Dedifferentiated amniotic fluid mesenchymal stem cell (primary cell): ENCODE measurements at regions not wholly inside any gene's neighbourhood (a gene's known extent, or its start where the extent isn't known, plus 50 kb on each side); places are given as distances from the start of the nearest gene placed in this dataset.
"Not testable (repeated sequence)": the region's sequence is repeated elsewhere in the genome, so short reads cannot be mapped to it uniquely, and the experiment has no call there.

Experiments used
- DNase-seq: peaks from one replicate; pipeline ENCODE4 v3.0.0-alpha.2; 2016; ENCODE audit errors: extremely low spot score

GRCh38 chr11:93902921-93903320 lies 52.5 kb upstream of the VSTM5 start:
- no peak for DNase-seq

DNA sequence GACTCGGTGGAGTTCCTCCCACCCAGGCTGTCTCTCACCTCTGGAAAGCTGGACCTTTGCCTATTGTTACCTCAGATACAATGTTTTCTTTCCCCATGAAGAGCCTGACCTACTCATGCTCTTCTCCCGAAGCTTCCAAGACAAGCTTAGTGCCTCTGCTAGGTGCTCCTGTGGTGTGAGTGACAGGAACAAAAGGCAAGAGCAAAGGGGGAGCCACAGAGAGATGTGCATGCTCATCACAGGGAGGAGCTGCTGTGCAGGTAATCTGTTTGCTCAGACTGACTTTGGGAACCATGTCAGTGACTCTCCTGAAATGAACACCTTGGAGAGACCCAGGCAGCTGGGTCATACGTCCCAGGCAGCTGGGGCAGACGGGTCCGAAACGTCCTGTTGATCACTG lies 53.6 kb upstream of the VSTM5 start:
- no peak for DNase-seq

GRCh38 chr11:93904716-93905115 lies 54.3 kb upstream of the VSTM5 start:
- DNase-seq, result no peak

DNA sequence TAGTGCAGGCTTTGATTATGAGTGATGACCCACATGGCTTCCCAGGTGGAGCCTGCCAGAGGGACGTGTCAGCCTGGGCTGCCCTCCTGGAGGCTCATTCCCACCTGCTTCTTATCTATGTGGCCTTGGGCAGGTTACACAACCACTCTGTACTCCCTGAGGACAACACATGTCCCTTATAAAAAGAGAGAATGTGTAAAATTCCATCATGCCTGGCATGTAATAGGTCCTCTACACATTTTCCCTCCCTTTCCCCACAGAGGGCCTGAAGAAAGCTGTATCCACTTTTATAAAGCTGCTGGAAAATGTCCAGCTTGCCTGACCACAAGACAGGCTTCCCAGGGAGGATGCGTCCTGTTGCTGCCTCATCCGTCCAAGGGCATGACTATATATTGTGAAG lies 55.0 kb upstream of the VSTM5 start:
- DNase-seq, result no peak

DNA sequence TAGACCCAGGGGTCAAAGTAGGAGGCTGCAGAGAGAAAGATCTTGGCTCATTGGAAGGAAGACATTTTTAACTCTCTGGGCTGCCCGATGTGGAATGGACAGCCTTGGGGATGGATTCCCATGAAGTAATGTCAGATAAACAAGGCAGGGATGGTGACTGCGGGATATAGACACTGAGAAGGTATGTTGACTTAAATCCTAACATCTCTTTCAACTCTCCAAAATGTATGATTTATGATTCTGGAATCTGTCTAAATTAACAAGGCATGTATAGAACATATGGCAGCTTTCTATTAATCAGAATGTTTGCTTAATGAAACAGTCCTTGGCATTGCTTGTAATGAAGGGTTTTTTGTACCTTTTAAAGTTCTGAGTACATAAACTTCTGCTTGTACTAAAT lies 56.1 kb upstream of the VSTM5 start:
- DNase-seq, result no peak

DNA sequence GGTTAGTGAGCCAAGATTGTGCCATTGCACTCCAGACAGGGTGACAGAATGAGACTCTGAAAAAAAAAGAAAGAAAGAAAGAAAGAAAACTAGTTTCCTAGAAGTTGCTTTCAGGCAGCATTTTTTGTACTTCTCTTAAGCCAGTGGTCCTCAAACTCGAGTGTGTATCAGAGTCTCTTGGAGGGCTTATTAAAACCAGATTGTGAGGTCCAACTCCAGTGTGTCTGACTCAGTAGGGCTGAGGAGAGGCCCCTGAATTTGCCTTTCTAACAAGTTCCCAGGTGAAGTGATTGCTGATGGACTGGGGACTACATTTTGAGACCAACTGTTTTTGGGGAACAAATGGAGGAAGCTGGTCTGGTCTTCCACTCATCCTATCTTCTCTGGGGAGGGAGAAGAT lies 57.5 kb upstream of the VSTM5 start:
- DNase-seq, result no peak

DNA sequence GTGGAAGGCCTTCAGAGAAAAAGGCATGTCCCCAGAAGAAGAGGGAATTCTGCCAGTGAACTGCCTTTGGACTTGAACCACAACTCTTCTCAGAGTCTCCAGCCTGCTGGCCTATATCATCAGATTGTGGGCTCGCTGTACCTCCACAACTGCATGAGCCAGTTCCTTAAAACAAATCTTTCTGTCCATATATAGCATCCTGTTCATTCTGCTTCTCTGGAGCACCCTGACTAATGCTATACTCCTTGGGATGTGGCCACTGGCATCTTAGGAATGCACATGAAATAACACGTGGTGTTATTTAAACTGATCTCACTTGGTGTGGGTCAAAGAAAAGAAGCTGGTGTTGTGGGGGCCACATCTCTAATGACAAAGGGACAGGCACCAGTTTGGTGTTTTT lies 58.3 kb upstream of the VSTM5 start:
- peak; percentile 73 for DNase-seq

GRCh38 chr11:93917673-93918072 lies 67.3 kb upstream of the VSTM5 start:
- no peak for DNase-seq

- peak; percentile 50 for DNase-seq
These were observed 71.5 kb upstream of the VSTM5 start for GRCh38 chr11:93921695-93922468.

DNA sequence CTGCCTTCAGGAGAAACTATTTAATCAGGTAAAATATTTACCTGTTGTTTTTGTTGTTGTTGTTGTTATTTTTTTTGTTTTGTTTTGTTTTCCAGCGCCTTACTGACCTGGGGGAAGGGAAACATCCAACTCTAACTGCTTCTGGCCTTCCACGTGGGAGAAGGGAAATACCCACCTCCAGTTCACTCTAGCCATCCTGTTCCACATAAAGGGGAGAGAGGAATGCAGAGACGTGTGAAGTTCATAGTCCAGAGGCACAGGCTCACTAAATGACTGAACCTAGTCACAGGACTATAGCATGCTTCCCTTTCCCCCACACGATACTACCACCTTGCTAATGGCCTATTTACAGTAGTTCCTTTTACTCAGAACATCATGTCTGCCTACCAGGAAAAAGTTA lies 72.4 kb upstream of the VSTM5 start:
- no peak for DNase-seq

- not testable (repeated sequence) for DNase-seq
These were observed 75.7 kb upstream of the VSTM5 start for GRCh38 chr11:93926099-93926498.

- DNase-seq, result no peak
These were observed 79.0 kb upstream of the VSTM5 start for GRCh38 chr11:93929407-93929806.

GRCh38 chr11:93933230-93933629 lies 82.8 kb upstream of the VSTM5 start:
- no peak for DNase-seq

- no peak for DNase-seq
These were observed 85.3 kb upstream of the HEPHL1 start for GRCh38 chr11:93935826-93936225.

DNA sequence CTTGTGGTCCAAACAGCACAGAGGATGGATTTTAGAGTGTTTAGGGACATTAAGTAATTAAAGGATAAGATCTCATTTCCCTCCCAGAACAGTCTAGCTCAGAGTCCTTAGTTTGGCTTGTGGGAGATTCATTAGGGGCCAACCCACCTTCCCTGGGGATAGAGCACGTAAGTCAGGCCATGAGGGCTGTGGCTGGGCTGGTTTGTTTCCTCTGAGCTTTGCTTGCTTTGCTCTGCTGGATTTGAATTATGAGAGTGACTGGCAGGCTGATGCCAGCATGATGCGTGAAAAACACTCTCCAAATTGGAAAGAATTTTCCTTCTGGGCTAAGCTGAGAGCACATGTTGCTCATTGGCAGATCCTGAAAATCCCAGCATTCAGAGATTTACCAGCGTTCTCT lies 84.7 kb upstream of the HEPHL1 start:
- no peak for DNase-seq

GRCh38 chr11:93939084-93939760 lies 81.9 kb upstream of the HEPHL1 start:
- DNase-seq, result no peak

DNA sequence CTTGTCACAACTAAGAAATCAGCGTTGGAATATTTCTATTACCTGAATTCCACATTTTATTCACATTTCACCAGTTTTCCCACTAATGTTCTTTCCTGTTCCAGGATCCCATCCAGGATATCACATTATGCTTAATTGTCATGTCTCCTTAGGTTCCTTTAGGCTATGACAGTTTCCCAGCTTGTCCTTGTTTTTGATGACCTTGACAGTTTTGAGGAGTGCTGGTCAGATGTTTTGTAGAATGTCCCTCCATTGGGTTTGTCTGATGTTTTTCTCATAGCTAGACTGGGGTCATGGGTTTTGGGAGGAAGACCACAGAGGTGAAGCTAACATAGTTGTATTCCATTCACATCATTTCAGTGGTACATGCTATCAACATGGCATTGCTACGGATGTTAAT lies 80.8 kb upstream of the HEPHL1 start:
- no peak for DNase-seq

- DNase-seq, result peak; percentile 44
These were observed 79.0 kb upstream of the HEPHL1 start for GRCh38 chr11:93942176-93942575.

DNA sequence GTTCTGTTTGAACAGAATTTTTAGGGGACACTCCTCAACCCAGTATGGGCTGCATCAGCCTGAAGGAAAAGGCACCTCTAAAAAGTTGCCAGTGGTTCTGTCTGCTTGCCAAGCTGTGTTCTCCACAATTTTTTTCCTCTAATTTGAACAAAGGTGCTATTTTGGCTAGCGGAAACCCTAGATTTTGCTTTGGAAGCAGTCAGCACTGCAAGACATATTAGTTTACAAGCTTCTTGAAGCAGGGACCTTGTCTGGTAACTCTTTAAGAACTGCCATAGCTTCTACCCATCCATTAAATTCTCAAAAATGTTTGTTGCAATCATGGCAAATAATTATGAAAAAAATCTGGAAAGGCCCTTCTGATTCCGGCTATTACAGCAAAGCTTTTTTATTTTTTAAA lies 75.6 kb upstream of the HEPHL1 start:
- DNase-seq, result no peak

GRCh38 chr11:93952082-93952780 lies 68.9 kb upstream of the HEPHL1 start:
- no peak for DNase-seq

DNA sequence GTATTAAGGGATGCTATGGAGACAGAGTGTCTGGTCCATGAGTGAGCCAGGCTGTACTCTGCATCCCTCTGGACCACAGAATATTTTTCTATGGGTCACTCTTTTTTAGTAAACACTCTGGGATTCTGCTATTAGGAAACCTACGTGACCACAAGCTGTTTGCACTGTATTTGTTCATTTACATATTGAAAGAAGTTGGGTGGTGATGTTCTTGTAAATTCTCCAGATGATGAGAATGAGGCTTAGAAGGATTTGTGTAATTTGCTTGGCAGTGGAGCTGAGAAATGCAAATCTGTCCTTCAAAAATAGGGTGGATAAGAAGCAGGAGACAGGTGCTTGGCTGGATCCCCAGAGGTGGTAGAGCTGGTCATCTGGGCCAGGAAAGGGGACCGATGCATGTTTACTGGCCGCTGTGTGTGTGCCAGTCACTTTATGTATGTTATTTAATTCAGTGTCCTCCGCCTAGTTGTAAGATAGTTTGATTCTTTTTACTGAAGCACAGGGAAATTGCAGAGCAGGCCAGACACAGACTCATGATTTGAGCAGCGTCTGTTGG lies 63.7 kb upstream of the HEPHL1 start:
- DNase-seq, result no peak

- DNase-seq, result no peak
These were observed 62.2 kb upstream of the HEPHL1 start for GRCh38 chr11:93958991-93959390.

- DNase-seq, result no peak
These were observed 61.5 kb upstream of the HEPHL1 start for GRCh38 chr11:93959663-93960062.
